DMS53 treated with DMSO at 0.1 percent for 48 hours (cell line): ENCODE measurements at regions not wholly inside any gene's neighbourhood (a gene's known extent, or its start where the extent isn't known, plus 50 kb on each side); places are given as distances from the start of the nearest gene placed in this dataset.
A peak's percentile ranks its signal among the peaks of the same experiment; 100 is the strongest.

Source experiments
- DNase-seq: peaks from one replicate; lab custom pipeline; 2025; ENCODE audit not compliant: unreplicated experiment; lab: John Stamatoyannopoulos, UW

- DNase-seq = no peak
These were observed 242.2 kb downstream of the ABHD5 start for GRCh38 chr3:43932921-43933320.

- DNase-seq = no peak
These were observed 257.3 kb downstream of the ABHD5 start for GRCh38 chr3:43948013-43948412.

GRCh38 chr3:43949594-43949993 lies 258.9 kb downstream of the ABHD5 start:
- no peak for DNase-seq

- DNase-seq = no peak
These were observed 260.0 kb downstream of the ABHD5 start for GRCh38 chr3:43950775-43951174.

- DNase-seq = no peak
These were observed 261.1 kb downstream of the ABHD5 start for GRCh38 chr3:43951813-43952212.

GRCh38 chr3:43953380-43953779 lies 262.6 kb downstream of the ABHD5 start:
- DNase-seq = no peak

GRCh38 chr3:43953814-43954692 lies 263.3 kb downstream of the ABHD5 start:
- peak; percentile 1 for DNase-seq

- no peak for DNase-seq
These were observed 266.2 kb downstream of the ABHD5 start for GRCh38 chr3:43956945-43957344.

- no peak for DNase-seq
These were observed 266.8 kb downstream of the ABHD5 start for GRCh38 chr3:43957553-43957952.

GRCh38 chr3:43958005-43958770 lies 267.4 kb downstream of the ABHD5 start:
- DNase-seq = no peak

GRCh38 chr3:43958973-43959372 lies 268.2 kb downstream of the ABHD5 start:
- DNase-seq = no peak

- no peak for DNase-seq
These were observed 269.0 kb downstream of the ABHD5 start for GRCh38 chr3:43959498-43960447.

- DNase-seq = peak; percentile 0
These were observed 269.7 kb downstream of the ABHD5 start for GRCh38 chr3:43960448-43960840.

GRCh38 chr3:43962043-43962442 lies 271.3 kb downstream of the ABHD5 start:
- no peak for DNase-seq

GRCh38 chr3:43963208-43963607 lies 272.5 kb downstream of the ABHD5 start:
- no peak for DNase-seq

GRCh38 chr3:43964640-43965039 lies 273.9 kb downstream of the ABHD5 start:
- DNase-seq = no peak

- no peak for DNase-seq
These were observed 274.9 kb downstream of the ABHD5 start for GRCh38 chr3:43965656-43966055.

- no peak for DNase-seq
These were observed 275.4 kb downstream of the ABHD5 start for GRCh38 chr3:43966126-43966525.

- DNase-seq = no peak
These were observed 275.2 kb upstream of the TOPAZ1 start for GRCh38 chr3:43966530-43966929.

GRCh38 chr3:43968465-43968864 lies 273.2 kb upstream of the TOPAZ1 start:
- no peak for DNase-seq

GRCh38 chr3:43969944-43970343 lies 271.7 kb upstream of the TOPAZ1 start:
- DNase-seq = no peak
